ENCODE measurements at regions not wholly inside any gene's neighbourhood (a gene's known extent, or its start where the extent isn't known, plus 50 kb on each side); places are given as distances from the start of the nearest gene placed in this dataset.
"Not testable (repeated sequence)": the region's sequence is repeated elsewhere in the genome, so short reads cannot be mapped to it uniquely, and the experiment has no call there.

- no peak for DNase-seq
These were observed 773.3 kb upstream of the DEFB115 start for GRCh38 chr20:30484009-30484748.

DNA sequence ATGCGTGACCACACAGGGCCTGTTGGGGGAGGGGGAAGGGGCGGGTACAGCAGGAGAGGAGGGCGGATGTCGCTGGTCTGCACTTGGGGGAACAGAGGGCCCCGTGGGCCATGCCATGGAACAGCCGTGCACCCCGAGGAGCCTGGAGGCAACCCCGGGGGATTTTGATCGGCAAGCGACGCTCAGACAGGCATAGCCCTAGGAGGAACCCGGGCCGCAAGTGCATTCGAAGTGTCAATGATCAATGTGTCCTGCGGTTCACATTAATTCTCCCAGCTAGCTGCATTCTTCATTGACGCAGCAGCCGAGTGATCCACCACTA is 772.8 kb upstream of the DEFB115 start:
- DNase-seq, result no peak

DNA sequence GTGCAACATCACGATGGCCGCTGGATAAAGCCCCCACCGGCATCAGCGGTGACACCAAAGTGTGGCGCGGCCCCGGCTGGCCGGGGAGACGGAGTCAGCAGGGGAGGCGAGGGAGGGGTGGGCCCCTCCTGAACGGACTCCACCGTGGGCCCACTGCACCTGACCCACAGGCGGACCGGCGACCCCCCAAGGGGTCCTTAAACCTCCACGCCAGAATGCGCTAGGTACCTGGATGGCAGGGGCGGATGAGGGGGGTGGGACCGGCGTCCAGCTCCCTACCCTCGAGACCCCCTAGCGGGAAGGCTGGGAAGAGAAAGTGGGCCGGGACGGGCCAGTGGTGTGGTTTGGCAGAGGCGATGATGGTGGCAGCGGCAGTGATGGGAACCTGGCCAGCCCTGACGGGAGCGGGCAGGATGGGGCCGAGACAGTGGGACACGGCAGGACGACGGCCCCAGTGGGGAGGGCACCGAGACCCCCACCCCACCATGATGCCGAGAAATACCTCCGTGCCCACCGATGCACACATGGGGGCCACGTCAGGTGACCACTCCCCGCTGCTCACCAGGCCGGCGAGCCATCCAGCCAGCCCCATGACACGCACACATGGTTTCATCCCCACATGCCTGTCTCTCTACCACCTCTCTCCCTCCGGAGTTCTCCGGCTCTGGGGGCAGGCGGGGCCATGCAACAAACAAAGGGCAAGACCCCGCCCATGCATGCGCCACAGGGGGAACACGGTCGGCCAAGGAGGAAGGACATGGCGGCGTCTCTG is 771.9 kb upstream of the DEFB115 start:
- no peak for DNase-seq

DNA sequence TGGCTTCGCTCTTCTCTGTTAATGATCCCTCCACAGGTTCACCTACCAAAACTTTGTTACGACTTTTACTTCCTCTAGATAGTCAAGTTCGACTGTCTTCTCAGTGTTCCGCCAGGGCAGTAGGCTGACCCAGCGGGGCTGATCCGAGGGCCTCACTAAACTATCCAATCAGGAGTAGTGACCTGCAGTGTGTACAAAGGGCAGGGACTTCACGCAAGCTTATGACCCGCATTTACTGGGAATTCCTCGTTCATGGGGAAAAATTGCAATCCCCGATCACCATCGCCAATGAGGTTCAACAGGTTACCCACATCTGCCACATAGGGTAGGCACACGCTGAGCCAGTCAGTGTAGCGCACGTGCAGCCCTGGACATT is 771.4 kb upstream of the DEFB115 start:
- no peak for DNase-seq

GRCh38 chr20:30487461-30487860 is 770.0 kb upstream of the DEFB115 start:
- DNase-seq, result not testable (repeated sequence)

- DNase-seq, result no peak
These were observed 769.2 kb upstream of the DEFB115 start for GRCh38 chr20:30487947-30488926.

DNA sequence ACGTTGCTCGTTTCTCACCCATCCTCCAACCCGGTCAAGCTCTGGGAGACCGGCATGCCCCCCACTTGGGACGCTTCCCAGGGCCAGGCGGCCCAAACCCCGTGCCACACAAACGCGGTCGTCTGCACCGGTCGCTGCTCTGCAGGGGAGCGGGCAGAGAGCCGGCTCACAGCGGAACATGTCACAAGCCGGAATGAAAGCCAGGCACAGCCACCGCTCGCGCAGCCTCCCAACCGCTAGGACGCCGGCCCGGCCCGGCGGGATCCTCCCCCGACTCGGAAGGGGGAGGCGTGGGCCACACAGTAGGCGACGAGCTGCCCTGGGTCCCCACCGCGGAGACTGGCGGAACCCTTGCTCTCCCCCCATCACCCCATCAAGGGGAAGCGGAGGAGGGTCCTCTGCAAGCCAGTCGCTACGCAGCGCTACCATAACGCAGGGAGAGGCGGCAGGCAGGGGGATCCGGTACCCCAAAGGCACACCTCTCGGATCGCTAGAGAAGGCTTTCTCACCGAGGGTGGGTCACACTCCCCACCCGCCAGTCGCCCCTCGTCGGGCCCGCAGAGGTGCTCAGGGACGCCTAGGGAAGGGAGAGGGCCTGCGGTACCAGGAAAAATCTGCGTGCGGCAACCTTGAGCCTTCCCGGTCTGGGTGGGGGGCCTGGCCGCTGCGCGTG is 768.4 kb upstream of the DEFB115 start:
- DNase-seq, result no peak

- no peak for DNase-seq
These were observed 767.9 kb upstream of the DEFB115 start for GRCh38 chr20:30489614-30490003.

DNA sequence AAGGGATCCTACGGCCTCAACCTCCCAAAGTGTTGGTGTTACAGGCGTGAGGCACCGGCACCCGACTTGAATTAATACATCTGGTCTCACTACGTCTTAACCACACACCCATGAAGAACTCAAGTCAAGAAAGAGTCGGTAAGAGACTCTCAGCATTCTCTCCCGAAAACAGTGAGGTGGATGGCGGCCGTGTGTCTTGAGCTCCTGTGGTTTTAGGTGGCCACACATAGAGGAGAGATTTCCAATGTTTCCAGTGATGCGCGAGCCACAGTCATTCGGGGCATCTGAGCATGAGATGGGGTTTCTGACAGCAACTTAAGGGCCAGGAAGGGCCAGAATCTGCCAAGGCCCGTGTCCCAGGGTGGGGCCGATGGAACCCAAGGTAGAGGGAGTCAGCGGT is 766.4 kb upstream of the DEFB115 start:
- no peak for DNase-seq

- DNase-seq, result not testable (repeated sequence)
These were observed 760.8 kb upstream of the DEFB115 start for GRCh38 chr20:30496656-30497055.

DNA sequence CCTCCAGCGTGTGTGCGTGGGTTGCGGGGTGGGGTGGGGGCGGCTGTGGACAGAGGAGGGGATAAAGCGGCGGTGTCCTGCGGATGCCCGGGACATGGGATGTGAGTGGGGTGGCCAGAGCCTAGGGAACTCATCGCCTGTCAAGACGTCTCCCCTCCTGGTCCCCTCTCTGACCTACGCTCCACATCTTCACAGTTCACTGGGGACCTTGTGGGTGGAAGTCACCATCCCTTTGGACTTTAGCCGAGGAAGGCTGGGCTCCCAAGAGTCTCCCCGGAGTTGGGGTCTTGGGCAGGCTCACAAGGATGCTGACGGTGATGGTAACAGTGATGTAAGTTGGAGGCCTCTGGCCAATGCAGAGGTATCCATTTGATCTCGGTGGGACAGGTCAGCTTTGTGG is 760.3 kb upstream of the DEFB115 start:
- DNase-seq, result not testable (repeated sequence)

DNA sequence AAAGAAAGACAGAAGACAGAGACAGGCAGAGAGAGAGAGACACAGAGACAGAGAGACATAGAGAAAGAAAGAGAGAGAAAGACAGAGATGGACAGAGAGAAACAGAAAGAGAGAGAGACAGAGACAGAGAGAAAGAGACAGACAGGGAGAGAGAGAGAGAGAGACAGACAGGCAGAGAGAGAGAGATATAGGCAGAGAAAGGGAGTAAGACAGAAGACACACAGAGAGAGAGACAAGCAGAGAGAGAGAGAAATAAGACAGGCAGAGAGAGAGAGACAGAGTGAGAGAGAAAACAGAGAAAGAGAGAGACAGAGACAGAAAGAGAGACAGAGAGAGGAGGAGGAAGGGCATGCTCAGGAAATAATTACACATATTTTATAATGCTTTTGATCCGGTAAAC is 758.3 kb upstream of the DEFB115 start:
- no peak for DNase-seq

DNA sequence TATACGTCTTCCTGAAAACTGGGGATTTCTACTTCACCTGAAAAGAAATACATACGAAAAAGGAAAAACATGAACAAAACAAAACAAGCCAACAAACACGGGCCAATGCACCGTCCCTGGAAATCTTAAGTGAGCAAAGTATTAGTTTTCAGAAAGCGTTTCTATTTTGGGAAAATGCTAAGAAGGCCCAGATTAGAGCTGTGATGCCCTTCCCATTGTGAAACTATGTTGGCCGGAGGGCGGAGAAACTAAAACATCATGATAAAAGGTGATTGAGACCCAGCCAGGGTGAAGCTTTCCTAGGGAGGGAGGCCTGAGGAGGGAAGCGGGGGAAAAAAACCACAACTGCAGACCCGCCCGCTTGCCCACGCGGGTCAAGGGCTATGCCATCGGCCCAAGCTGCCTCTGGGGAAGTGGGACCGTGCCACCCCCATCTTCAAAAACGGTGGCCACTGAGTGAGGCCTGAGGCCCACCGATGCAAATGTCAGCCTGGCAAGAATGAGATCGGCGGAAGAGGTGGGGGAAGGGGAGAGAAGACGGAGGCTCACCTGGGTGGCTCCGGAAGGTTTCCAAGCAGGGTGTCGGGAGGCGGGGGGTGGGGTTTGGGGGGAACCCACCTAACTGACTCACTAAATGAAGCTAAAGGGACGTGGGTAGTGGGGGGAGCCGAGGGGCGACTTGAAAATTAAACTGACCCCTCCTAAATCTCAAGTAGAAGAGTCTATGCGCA is 757.6 kb upstream of the DEFB115 start:
- DNase-seq, result peak; percentile 0

DNA sequence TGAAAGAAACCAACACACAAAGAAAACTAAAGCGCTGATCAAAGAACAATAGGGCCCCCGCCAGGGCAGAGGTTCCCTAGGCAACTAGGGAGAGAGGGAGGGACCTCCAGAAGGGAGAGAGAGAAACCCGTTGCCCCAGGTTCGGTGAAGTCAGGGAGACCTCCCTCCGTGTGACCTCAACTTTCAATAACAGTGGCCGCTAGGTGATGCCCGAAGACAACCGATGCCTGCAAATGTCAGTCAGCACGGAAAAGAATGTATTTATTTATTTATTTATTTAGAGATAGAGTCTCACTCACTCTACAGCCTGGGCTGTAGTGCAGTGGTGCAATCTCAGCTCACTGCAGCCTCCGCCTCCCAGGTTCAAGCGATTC is 757.0 kb upstream of the DEFB115 start:
- peak; percentile 40 for DNase-seq

DNA sequence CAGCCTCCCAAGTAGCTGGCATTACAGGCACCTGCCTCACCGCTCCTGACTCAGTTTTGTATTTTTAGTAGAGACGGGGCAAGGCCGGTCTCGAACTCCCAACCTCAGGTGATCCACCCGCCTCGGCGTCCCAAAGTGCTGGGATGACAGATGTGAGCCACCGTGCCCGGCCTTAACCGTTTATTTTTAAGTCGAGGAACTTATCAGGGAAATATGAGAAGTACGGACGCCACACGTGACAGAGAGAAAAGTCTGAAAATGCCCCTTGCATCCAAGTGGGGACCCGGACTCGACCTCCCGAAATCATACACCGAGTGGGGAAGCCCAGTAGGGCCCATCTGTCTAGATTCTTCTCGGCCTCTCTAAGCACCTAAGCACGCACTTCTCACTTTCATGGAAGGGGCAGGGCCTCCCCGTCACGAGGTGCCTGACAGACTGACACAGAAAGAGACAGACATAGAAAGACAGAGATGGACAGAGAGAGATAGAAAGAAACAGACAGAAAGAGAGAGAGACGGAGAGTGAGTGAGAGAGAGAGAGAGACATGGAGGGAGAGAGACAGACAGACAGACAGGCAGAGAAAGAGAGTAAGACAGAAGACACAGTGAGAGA is 756.5 kb upstream of the DEFB115 start:
- no peak for DNase-seq

- DNase-seq, result no peak
These were observed 754.8 kb upstream of the DEFB115 start for GRCh38 chr20:30502670-30503069.

DNA sequence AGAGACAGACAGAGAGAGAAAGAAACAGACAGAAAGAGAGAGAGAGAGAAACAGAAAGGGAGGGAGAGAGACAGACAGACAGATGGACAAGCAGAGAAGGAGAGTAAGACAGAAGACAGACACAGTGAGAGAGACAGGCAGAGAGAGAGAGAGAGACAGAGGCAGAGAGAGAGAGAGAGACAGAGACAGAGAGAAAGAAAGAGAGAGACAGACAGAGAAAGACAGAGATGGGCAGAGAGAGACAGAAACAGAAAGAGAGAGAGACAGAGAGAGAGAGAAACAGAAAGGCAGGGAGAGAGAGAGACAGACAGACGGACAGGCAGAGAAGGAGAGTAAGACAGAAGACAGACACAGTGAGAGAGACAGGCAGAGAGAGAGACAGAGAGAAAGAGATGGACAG is 754.3 kb upstream of the DEFB115 start:
- DNase-seq, result not testable (repeated sequence)

DNA sequence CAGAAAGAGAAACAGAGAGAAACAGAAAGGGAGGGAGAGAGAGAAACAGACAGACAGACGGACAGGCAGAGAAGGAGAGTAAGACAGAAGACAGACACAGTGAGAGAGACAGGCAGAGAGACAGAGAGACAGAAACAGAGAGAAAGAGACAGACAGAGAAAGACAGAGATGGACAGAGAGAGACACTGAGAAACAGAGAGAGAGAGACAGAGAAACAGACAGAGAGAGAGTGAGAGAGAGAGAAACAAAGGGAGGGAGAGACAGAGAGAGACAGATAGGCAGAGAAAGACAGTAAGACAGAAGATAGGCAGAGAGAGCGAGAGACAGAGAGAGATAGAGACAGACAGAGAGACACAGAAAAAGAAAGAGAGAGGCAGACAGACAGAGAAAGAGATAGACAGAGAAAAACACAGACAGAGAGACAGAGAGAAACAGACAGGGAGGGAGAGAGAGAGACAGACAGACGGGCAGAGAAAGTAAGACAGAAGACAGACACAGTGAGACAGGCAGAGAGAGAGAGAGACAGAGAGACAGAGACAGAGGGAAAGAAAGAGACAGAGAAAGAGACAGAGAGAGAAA is 753.4 kb upstream of the DEFB115 start:
- DNase-seq, result no peak

DNA sequence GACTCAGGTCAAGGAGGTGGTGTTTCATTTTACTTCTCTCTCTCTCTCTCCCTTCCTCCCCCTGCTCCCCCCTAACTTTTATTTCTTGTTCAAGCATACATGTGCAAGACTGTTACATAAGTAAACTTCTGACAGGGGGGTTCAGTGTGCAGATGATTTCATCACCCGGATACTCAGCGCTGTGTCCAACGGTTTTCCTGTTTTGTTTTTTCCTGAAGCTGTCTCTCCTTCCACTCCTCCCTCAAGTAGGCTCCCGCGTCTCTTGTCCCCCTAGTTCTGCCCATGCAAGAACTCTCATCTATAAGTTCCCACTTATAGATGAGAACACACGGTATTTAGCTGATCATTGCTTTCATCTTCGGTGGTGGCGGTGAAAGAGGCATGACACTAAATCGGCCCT is 751.9 kb upstream of the DEFB115 start:
- no peak for DNase-seq

GRCh38 chr20:30506100-30506499 is 751.4 kb upstream of the DEFB115 start:
- no peak for DNase-seq

GRCh38 chr20:30508382-30508781 is 749.1 kb upstream of the DEFB115 start:
- DNase-seq, result not testable (repeated sequence)

Measured in tongue (tissue), 1 donor.